GM19372 (cell line): ENCODE measurements at regions not wholly inside any gene's neighbourhood (a gene's known extent, or its start where the extent isn't known, plus 50 kb on each side); places are given as distances from the start of the nearest gene placed in this dataset.

Experiments used
- ATAC-seq: cut with Tn5 transposase; IDR thresholded peaks from one replicate; pipeline ENCODE4 v1.9.1; 2021; ENCODE audit warnings: mild to moderate bottlenecking, low read depth, moderate library complexity; ENCODE audit not compliant: unreplicated experiment

GRCh38 chr18:75823471-75823870 lies 396.0 kb upstream of the SMIM21 start:
- no peak for ATAC-seq

DNA sequence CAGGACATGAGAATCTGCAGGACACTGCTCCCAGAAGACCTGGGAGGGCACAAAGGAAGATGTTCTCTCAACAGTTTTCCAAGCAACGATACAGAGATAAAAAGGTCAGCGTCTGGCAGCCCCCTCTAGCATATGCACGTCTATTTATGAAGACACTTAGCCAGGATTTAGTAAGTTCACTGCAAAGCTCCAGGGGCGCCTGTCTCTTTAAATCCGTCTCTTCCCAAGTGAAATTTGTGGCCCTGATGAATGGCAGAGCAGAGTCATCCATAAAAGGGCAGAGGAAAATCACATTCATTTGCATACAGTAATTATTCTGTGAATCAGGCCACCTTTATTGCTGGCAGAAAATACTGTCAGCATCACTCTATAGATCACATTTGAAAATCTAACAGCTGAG lies 390.9 kb upstream of the SMIM21 start:
- ATAC-seq, result no peak

DNA sequence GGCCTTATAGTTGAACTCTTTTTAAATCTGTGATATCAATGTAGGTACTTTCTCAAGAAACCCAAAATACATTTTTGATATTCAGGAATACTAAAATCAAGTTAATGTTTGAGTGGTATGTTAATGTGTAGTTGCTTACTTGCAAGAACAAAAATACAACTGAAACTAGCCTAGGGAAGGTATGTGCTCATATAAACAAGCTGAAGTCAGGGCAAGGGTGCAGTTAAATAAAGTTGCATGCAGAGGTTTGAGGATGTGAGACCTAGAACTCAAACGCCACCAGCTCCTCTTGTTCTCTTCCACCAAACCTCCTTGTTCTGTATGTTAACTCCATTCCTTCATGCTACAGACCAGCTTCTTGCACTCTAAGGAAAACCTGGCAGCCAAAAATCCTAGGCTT lies 388.3 kb upstream of the SMIM21 start:
- ATAC-seq, result no peak

DNA sequence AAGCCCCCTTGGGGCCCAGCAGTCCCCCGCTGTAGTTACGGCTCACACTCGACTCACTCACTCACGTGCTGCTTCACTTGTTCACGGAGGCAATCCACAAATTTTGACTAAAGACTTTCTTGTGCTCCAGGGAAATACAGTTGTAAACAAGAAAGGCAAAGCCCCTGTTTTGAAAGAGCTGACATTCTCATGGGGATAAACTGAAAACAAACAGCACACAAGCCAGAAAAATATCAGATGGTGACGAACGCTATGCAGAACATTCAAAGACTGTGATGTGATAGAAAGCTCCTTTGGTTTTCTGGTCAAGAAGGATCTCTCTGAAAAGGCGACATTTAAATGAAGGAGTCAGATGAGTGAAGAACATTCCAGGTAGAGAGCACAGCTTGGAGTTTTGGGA lies 385.3 kb upstream of the SMIM21 start:
- ATAC-seq, result no peak

GRCh38 chr18:75810961-75811551 lies 383.6 kb upstream of the SMIM21 start:
- no peak for ATAC-seq

GRCh38 chr18:75810516-75810915 lies 383.0 kb upstream of the SMIM21 start:
- no peak for ATAC-seq

GRCh38 chr18:75809926-75810255 lies 382.4 kb upstream of the SMIM21 start:
- no peak for ATAC-seq

GRCh38 chr18:75809151-75809925 lies 381.8 kb upstream of the SMIM21 start:
- no peak for ATAC-seq

GRCh38 chr18:75805265-75805664 lies 377.8 kb upstream of the SMIM21 start:
- ATAC-seq, result no peak

DNA sequence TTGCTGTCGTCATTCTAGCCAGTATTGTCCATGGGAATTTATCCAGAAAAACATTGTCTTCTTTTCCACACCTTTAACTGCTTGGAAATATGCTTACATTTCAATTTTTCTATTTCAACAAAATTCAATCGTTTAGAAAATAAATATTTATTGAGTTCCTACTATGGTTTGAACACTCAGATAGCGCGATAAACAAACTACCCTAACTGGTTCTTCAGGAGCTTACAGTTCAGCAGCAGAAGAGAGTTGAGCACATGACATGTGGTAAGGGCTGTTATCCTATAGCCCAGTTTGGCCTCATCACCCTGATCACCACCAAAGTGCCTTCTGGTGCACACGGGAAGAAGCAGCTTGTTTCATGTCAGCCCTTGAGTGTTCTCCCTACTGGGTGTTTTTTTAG lies 375.2 kb upstream of the SMIM21 start:
- ATAC-seq, result no peak

GRCh38 chr18:75801178-75801577 lies 373.7 kb upstream of the SMIM21 start:
- ATAC-seq, result no peak

DNA sequence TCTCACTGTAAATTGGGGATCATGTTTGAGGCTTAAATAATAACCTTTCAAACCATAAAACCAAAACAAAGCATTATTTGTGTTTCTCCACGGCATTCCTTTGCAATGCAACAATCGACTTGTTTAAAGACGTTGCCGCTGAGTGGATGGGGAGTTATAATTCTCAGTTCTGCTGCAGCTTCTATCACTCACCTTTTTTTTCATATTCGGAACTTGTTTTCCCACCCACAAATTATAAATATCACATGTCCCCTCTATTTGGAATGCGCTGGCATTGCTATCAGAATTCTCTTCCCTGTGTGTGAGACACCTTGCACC lies 372.8 kb upstream of the SMIM21 start:
- ATAC-seq, result no peak

GRCh38 chr18:75799449-75800330 lies 372.2 kb upstream of the SMIM21 start:
- no peak for ATAC-seq

- no peak for ATAC-seq
Measured at GRCh38 chr18:75797046-75797445, 369.5 kb upstream of the SMIM21 start.

DNA sequence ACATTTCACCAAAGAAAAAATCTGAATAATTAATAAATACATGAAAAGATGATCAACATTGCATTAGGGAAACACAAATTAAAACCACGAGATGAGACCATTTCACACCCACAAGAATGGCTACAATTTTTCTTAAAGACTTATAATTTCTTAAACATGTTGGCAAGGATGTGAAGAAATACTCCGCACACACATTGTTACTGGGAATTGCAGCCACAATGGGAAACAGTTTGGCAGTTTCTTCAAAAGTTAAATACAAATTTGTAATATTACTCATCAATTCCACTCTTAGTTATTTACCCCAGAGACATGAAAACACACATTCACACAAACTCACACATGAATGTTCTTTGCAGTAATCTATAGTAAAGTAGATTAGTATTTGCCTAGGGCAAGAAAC lies 363.3 kb upstream of the SMIM21 start:
- ATAC-seq, result no peak

DNA sequence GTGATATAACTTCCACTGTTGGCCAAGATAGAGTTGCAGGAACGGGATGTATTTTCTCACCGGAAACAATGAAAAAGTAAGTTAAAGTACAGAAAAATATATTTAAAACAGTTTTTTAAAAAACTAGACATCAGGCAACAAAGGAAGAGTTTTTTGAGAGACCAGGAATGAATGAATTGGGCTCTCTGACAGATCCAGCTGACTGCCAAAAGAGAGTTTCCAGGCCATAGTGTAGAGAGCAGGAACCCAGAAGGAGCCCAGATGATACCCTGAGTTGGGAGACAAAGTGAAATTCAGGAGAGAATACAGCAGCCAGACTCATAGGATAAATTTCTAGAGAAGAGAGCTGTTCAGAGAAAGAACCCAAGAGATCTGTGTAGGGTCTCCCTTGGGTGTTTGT lies 362.6 kb upstream of the SMIM21 start:
- no peak for ATAC-seq

DNA sequence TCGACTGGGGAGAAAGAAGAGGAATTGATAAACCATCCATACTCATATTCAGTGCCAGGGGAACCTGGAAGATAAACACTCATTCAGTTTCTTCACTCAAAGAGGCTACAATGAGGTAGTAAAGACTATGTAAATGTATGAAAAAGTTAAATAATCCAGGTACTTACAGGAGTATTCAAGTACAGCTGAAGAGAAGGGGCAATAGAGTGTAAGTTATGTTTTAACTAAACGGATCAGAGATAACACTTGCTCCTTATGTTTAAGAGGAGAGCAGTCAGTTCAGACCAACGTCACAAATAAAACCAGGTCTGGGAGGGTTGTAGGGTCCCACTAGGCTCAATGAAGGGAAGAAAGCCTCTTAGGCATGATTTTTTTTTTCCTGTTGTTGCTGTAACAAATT lies 358.3 kb upstream of the SMIM21 start:
- ATAC-seq, result no peak

DNA sequence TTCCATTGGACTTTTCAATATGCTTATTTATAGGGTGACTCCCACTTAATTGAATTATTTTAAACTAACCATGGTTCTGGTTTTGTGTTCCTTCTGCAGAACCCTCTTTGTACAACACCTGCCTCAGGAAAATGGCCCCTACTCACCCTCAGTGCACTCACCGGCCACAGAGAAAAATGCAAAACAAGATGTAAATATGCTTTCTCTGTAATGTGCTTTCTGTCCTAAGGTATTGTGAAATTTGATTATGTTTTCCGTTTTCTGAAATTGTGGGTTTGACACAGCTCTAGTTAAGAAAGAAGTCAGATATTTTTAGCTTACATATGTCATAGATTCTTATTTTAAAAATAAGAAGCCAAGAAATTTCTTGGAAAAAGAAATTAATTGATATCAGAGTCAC lies 357.7 kb upstream of the SMIM21 start:
- ATAC-seq, result no peak

GRCh38 chr18:75784390-75784789 lies 356.9 kb upstream of the SMIM21 start:
- no peak for ATAC-seq

GRCh38 chr18:75783566-75784281 lies 356.2 kb upstream of the SMIM21 start:
- no peak for ATAC-seq

DNA sequence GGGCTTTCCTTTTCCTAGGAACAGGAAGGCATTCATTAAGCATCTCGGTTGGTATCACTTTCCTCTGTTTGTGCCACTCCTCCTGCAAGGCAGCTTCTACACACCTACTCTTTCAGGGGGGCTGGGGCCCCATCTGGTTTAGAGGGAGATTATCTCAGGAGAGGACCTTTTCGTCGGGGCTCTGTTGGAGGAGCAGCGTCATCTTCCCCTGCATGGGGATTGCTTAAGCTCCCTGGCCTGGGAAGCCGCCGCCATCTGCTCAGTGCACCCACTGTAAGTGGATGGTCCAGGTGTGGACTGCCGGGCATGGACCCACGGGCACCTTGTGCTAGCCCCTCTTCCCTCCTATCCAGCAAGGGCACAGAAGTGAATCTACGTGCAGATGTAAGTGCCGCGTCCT lies 355.3 kb upstream of the SMIM21 start:
- ATAC-seq, result no peak
